Cardiac fibroblast (primary cell): ENCODE measurements at regions not wholly inside any gene's neighbourhood (a gene's known extent, or its start where the extent isn't known, plus 50 kb on each side); places are given as distances from the start of the nearest gene placed in this dataset.
"Not testable (repeated sequence)": the region's sequence is repeated elsewhere in the genome, so short reads cannot be mapped to it uniquely, and the experiment has no call there.

Source experiments
- DNase-seq, 2 donors: peaks; one replicate each; pipeline versions ENCODE4 v3.0.0 to v3.0.0-alpha.2; 2010; ENCODE audit warnings: low read depth in 2 of 2
- H3K4me3 ChIP-seq, 2 donors: replicated peaks in 1 of 2; 1 replicate in 1 of 2; 2 replicates in 1 of 2; pipeline ENCODE4 v1.5.1; 2011; ENCODE audit warnings: low read depth in 2 of 2, low read length in 2 of 2, mild to moderate bottlenecking in 2 of 2, moderate library complexity in 1 of 2
- TF ChIP-seq, protein P1 (sequence below): IDR thresholded peaks from one replicate; pipeline ENCODE4 v1.5.1; 2011; ENCODE audit warnings: low read depth, mild to moderate bottlenecking, low read length, inconsistent platforms

DNA sequence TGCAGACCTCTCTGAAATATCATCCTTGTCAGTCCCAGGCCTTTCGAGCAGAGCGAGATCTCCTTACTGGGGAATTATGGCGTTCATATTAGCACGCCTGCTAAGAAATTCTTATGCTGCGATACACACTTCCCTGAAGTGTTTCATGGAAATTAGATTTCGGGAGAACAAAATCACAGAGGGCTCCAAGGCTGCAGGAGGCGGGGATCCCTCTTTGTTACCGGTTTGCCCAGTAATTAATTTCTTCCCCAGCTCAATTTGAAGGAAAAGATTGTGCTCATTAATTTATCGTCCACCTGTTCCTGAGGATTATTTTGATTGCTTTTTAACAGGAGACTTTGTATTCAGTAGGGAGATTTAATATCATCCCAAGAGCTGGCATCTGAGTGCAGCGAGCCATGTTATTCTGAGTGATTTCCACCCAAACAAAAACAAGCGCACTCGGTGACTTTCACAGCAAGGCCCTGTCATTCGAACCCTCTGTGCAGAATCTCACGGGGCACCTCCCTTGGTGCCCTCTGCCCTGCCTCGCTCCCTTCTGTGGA lies 202.3 kb upstream of the GALNT2 start:
- TF ChIP-seq, protein P1, sequence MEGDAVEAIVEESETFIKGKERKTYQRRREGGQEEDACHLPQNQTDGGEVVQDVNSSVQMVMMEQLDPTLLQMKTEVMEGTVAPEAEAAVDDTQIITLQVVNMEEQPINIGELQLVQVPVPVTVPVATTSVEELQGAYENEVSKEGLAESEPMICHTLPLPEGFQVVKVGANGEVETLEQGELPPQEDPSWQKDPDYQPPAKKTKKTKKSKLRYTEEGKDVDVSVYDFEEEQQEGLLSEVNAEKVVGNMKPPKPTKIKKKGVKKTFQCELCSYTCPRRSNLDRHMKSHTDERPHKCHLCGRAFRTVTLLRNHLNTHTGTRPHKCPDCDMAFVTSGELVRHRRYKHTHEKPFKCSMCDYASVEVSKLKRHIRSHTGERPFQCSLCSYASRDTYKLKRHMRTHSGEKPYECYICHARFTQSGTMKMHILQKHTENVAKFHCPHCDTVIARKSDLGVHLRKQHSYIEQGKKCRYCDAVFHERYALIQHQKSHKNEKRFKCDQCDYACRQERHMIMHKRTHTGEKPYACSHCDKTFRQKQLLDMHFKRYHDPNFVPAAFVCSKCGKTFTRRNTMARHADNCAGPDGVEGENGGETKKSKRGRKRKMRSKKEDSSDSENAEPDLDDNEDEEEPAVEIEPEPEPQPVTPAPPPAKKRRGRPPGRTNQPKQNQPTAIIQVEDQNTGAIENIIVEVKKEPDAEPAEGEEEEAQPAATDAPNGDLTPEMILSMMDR, result no peak
- no peak overlapping the region for H3K4me3 ChIP-seq

DNA sequence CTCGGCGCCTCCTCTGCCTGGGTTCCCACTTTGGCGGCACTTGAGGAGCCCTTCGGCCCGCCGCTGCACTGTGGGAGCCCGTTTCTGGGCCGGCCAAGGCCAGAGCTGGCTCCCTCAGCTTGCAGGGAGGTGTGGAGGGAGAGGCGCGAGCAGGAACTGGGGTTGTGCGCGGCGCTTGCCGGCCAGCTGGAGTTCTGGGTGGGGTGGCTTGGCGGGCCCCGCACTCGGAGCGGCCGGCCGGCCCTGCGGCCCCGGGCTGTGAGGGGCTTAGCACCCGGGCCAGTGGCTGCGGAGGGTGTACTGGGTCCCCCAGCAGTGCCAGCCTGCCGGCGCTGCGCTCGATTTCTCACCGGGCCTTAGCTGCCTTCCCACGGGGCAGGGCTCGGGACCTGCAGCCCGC lies 201.7 kb upstream of the GALNT2 start:
- H3K4me3 ChIP-seq, DNase-seq: not testable (repeated sequence)

More for the DNA sequence above, 202.3 kb upstream of the GALNT2 start:
- DNase-seq, result no peak

DNA sequence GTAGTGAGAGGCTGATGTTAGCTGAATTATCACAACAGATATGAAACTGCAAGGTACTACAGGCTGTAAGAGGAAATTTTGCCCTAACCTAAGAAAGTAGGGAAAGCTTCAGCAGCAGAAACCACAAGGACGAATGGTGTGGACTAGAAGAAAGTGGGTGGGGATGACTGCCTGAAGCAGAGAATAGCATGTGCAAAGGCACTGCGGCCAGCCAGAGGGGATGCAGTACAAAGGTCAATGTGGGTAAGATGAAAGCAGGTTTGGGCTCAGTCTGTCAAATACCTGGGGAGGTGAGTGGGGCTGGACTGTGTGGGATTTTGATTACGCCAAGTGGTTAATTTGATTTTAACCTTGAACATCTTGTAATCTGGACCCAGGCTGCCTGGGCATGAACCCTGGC lies 199.3 kb upstream of the GALNT2 start:
- no peak for DNase-seq
- TF ChIP-seq, protein P1, result no peak
- no peak overlapping the region for H3K4me3 ChIP-seq

GRCh38 chr1:229869240-229869639 lies 197.8 kb upstream of the GALNT2 start:
- no peak overlapping the region for H3K4me3 ChIP-seq
- TF ChIP-seq, protein P1, result no peak
- DNase-seq, result no peak

DNA sequence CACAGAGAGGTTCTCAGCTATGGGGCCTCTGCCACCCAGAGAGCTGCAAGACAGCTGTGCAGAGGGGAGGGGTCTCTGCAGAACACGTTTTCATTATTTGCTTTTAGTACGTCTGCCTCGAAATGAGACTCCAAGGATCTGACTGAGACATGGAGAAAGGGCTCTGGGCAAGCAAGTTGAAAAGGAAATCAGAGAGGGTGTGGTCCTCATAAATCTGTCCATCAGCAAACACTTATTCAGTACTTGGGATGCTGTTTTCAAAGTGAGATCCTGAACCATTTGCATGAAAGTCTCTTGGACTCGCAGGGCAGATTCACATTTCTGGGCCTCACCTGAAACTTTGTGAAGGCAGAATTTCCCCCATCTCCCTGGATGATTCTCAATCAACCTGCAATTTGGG lies 197.4 kb upstream of the GALNT2 start:
- TF ChIP-seq, protein P1, result no peak
- H3K4me3 ChIP-seq, result no peak overlapping the region
- no peak for DNase-seq

DNA sequence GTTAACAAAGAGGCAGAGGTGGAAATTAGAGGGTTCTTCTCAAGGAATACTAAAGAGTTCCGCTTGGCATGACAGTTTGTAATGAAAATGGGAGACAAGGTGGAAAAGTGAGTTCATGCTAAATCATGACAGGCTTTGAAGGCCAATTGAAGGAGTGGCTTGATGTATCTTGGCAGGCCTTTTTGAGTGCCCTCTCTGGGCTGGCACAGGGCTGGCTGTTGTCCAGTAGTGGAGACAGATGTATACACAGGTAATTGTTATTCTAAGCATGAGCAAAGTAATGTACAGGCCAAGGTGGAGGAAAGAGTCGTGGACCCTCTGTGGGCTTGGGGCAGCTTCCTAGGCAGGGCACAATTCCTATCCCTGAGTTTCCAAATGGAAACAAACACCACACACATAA lies 196.7 kb upstream of the GALNT2 start:
- TF ChIP-seq, protein P1, result no peak
- H3K4me3 ChIP-seq, result no peak overlapping the region
- DNase-seq, result no peak

DNA sequence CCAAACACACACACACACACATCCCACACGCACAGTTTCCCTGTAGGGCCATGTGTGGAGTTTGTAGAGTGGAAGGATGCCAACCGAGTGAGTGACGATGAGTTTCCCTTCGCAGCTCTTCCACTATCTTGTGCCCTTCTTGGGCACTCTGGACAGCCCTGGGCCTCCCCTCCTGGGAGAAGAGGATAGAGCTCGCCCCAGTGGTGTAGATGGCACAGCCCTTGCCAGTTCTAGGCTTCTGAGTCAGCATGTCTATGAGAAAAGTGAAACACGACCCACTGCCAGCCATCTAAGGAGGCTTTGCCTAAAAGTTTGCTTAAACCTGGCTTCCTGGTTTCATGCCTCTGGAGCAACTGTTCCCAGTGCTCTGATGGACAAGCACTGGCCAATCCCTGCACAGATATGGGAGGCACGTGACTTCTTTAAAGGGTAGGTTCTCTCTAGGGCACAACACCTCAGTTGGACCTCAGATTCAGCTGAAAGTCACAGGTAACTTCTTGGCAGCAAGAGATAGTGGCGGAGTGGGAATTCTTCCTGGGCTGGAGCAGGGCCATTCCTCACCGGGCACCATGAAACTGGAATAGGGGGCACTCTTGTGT lies 195.9 kb upstream of the GALNT2 start:
- no peak overlapping the region for H3K4me3 ChIP-seq
- TF ChIP-seq, protein P1, result no peak
- DNase-seq, result no peak
